CD4-positive, alpha-beta T cell treated with Interleukin-12 subunit alpha and Interleukin-12 subunit beta, for 1 hour (primary cell): ENCODE measurements at regions not wholly inside any gene's neighbourhood (a gene's known extent, or its start where the extent isn't known, plus 50 kb on each side); places are given as distances from the start of the nearest gene placed in this dataset.
"Not testable (repeated sequence)": the region's sequence is repeated elsewhere in the genome, so short reads cannot be mapped to it uniquely, and the experiment has no call there.

Source experiments
- DNase-seq: peaks from one replicate; pipeline ENCODE4 v3.0.0-alpha.2; 2020

GRCh38 chrY:7588176-7588575 is 676.6 kb upstream of the AMELY start:
- DNase-seq: not testable (repeated sequence)

GRCh38 chrY:7562541-7562940 is 651.0 kb upstream of the AMELY start:
- no peak for DNase-seq

- DNase-seq: no peak
Observed at GRCh38 chrY:7557675-7558074, 646.1 kb upstream of the AMELY start.

- DNase-seq: no peak
Observed at GRCh38 chrY:7555006-7555405, 643.5 kb upstream of the AMELY start.

- no peak for DNase-seq
Observed at GRCh38 chrY:7545060-7545459, 633.5 kb upstream of the AMELY start.

GRCh38 chrY:7544172-7544770 is 632.7 kb upstream of the AMELY start:
- no peak for DNase-seq

GRCh38 chrY:7543506-7543905 is 632.0 kb upstream of the AMELY start:
- no peak for DNase-seq

GRCh38 chrY:7542256-7542858 is 630.8 kb upstream of the AMELY start:
- DNase-seq: no peak

GRCh38 chrY:7529396-7529795 is 617.8 kb upstream of the AMELY start:
- no peak for DNase-seq

- not testable (repeated sequence) for DNase-seq
Observed at GRCh38 chrY:7527568-7527967, 616.0 kb upstream of the AMELY start.

- no peak for DNase-seq
Observed at GRCh38 chrY:7518387-7518786, 606.8 kb upstream of the AMELY start.

- DNase-seq: no peak
Observed at GRCh38 chrY:7516268-7516667, 604.7 kb upstream of the AMELY start.

- DNase-seq: no peak
Observed at GRCh38 chrY:7515812-7516211, 604.3 kb upstream of the AMELY start.

- no peak for DNase-seq
Observed at GRCh38 chrY:7502896-7503295, 591.3 kb upstream of the AMELY start.

- no peak for DNase-seq
Observed at GRCh38 chrY:7501236-7501635, 589.7 kb upstream of the AMELY start.

- no peak for DNase-seq
Observed at GRCh38 chrY:7496001-7496400, 584.4 kb upstream of the AMELY start.

- DNase-seq: not testable (repeated sequence)
Observed at GRCh38 chrY:7484455-7485285, 573.1 kb upstream of the AMELY start.

- DNase-seq: no peak
Observed at GRCh38 chrY:7471976-7472375, 560.4 kb upstream of the AMELY start.

GRCh38 chrY:7470037-7470436 is 558.5 kb upstream of the AMELY start:
- DNase-seq: no peak

GRCh38 chrY:7468951-7469745 is 557.6 kb upstream of the AMELY start:
- DNase-seq: no peak

GRCh38 chrY:7467796-7468520 is 556.4 kb upstream of the AMELY start:
- DNase-seq: no peak

- no peak for DNase-seq
Observed at GRCh38 chrY:7465185-7465621, 553.7 kb upstream of the AMELY start.

GRCh38 chrY:7464742-7465141 is 553.2 kb upstream of the AMELY start:
- no peak for DNase-seq
